PFSK-1 (cell line): ENCODE measurements at regions not wholly inside any gene's neighbourhood (a gene's known extent, or its start where the extent isn't known, plus 50 kb on each side); places are given as distances from the start of the nearest gene placed in this dataset.

ENCODE experiments used
- POLR2AphosphoS5 ChIP-seq: IDR thresholded peaks from 2 replicates; pipeline ENCODE4 v1.6.1; 2012; ENCODE audit warnings: low read depth, mild to moderate bottlenecking, control low read depth, low read length, moderate library complexity
- REST ChIP-seq, 2 experiments: IDR thresholded peaks; 2 replicates each; pipeline versions ENCODE4 v1.6.1 to v1.8.0; 2011 to 2012; ENCODE audit warnings: low read depth in 2 of 2, low read length in 2 of 2, control low read depth in 1 of 2, inconsistent platforms in 1 of 2, mild to moderate bottlenecking in 1 of 2, moderate library complexity in 1 of 2; ENCODE audit not compliant: insufficient read depth in 1 of 2
- TAF1 ChIP-seq: IDR thresholded peaks from 2 replicates; pipeline ENCODE4 v1.6.1; 2012; ENCODE audit warnings: low read length, control low read depth, borderline replicate concordance; ENCODE audit not compliant: insufficient read depth

- TF ChIP-seq POLR2AphosphoS5 (no peak), TAF1 (no peak), REST (IDR thresholded peaks at IDR 0.05; ENCODE audit: insufficient read depth in 1 of 2, low read depth in 2 of 2, low read length in 2 of 2) (no peak)
Observed at GRCh38 chr2:193076995-193077394, 882.3 kb upstream of the TMEFF2 start.
